ENCODE measurements at regions not wholly inside any gene's neighbourhood (a gene's known extent, or its start where the extent isn't known, plus 50 kb on each side); places are given as distances from the start of the nearest gene placed in this dataset.
"Not testable (repeated sequence)": the region's sequence is repeated elsewhere in the genome, so short reads cannot be mapped to it uniquely, and the experiment has no call there.

DNA sequence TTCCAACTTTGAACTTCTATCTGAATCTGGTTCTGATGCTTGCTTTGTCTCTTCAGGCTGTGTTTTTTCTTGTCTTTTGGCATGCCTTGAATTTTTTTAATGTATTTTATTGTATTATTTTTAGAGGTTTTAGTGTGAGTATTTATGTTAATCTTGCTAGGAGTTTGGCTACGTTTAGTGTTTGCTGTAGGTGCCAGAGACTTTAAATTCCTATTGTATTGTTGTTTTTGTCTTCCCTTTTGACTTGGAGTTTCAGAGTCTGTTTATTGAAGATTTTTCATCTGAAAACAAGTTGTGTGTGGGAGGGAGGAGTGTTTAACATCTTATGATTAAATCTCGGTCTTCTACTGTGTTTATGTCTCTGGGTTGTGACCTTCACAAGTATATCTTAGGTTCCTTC lies 956.8 kb downstream of the TLE1 start:
- DNase-seq (ENCODE audit: low read depth) = no peak

DNA sequence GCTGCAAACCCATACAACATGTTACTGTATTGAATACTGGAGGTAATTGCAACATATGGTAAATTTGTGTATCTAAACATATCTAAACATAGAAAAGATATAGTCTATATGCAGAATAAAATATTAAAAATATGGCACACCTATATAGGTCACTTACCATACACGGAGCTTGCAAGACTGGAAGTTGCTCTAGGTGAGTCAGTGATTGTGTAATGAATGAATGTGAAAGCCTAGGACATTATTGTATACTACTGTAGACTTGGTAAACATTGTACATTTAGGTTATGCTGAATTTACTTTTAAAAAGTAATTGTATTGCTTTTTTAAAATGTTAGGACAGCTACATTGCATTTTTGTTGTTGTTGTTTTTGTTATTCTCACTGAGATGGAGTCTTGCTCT lies 968.8 kb downstream of the TLE1 start:
- no peak for DNase-seq (ENCODE audit: low read depth)

GRCh38 chr9:80707120-80707519 lies 982.2 kb downstream of the TLE1 start:
- no peak for DNase-seq (ENCODE audit: low read depth)

DNA sequence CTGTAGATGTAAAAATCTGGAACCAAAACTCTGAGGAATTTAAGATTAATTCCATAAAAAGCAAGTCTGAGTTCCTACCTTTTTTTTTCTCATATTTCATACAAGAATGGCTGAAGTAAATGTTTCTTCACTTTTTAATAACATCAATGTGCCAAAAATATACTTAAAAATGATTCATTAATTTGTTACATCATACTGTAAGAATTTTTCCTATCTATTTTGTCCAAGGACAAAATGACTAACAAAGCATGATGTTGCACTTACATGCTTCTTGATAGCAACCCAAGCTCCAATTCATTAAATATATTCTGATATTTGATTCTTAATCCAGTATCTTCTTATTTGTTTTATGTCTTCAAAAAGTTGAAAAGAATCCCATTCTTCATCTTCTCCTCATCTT lies 988.3 kb downstream of the TLE1 start:
- DNase-seq (ENCODE audit: low read depth) = no peak

GRCh38 chr9:80699511-80699998 lies 989.8 kb downstream of the TLE1 start:
- no peak for DNase-seq (ENCODE audit: low read depth)

DNA sequence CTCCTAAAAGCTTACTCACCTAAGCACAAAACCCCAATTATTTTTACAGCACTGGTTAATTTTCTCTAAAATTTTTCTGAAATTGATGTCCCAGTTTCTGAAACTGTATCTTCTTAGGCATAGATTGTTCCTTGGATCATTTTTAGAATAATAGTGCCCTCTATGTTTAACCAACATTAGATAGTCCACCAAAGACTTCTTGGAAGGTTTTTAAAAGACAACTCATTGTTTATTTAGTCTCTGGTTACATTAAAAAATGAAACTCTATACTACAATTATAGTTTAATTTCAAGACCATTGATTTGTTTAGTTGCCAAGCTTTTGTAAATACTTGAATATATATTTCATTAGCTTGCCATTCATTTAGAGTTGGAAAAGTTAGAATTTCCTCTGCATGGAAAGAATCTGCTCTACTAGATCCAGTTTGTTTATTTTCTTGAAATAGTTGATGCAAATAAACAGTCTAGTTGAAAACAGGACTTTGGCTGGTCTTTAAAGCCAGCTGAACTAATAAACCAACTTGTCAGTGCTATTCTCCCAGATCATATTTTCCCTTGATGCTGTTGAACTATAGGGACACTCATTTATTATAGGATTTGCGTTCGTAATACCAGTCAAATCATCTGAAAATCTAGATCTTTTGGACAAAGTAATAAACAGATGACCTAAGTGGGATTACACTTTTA lies 990.5 kb downstream of the TLE1 start:
- DNase-seq (ENCODE audit: low read depth) = no peak

DNA sequence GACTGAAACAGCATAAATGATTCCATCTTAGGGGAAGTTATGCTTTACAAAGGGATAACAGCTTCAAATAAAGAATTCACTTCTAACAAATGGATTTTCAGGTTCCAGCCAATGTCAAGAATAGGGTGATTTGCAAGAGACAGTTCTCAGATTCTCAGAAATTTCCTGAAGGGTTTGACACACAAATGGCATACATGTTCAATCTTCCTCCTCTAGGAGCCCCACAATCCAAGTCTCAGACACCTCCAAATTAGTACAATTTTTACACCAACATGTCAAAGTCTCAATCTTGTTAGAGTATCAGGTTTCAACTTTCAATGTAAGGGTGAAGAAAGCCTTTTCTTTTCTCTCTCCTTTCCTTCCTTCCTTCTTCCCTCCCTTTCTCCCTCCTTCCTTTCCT lies 996.6 kb downstream of the TLE1 start:
- no peak for DNase-seq (ENCODE audit: low read depth)

- DNase-seq (ENCODE audit: low read depth) = no peak
Measured at GRCh38 chr9:80691229-80691628, 998.1 kb downstream of the TLE1 start.

DNA sequence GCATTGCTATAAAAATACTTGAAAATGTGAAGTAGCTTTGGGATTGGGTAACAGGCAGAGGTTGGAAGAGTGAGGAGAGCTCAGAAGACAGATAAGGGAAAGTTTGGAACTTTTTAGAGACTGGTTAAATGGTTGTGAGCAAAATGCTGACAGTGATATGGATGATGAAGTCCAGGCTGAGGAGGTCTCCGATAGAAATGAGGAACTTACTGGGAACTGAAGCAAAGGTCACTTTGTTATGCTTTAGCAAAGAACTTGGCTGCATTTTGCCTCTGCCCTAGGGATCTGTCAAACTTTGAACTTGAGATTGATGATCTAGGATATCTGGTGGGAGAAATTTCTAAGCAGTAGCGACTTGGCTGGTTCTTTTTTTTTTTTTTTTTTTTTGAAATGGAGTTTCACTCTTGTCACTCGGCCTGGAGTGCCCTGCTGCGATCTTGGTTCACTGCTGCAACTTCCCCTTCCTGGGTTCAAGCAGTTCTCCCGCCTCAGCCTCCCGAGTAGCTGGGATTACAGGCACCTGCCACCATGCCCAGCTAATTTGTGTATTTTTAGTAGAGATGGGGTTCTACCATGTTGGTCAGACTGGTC lies 998.9 kb downstream of the TLE1 start:
- no peak for DNase-seq (ENCODE audit: low read depth)

DNA sequence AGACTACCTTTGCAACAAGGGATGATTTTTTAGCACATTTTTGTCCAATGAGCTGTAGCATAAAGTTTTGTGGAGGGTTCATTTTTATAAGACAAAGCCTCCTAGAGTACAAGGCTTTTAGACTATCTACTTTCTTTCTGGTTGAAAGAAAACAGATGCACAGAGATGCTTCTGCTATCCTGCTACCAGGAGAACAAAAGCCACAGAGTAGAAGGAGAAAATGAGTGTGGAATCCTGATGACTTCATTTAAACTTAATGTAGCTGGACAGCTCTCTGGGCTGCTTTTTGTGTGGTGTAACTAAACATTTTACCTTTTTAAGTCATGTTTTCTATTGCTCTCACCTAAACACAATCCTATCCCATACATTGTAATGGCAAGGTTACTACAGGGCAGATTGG lies 1009.4 kb downstream of the TLE1 start:
- no peak for DNase-seq (ENCODE audit: low read depth)

- DNase-seq (ENCODE audit: low read depth) = no peak
Measured at GRCh38 chr9:80678906-80679305, 1010.4 kb downstream of the TLE1 start.

DNA sequence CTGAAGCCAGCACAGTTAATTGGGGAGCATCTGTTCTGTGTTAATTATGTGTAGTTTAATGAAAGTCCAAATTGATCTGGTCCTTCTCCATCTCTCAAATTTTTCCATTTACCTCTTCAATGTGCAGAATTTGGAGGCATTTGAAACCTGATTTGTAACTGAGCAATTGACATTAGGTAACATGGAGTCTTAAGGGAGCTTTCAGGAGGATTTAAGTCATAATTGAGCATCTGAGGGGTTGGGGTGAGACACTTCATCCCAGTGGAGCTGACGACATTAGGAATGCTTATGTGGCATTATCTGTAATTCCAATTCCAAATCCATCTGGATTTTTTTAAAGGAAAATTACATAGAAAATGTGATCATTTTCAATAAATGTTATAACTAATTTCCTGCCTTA lies 1015.9 kb downstream of the TLE1 start:
- DNase-seq (ENCODE audit: low read depth) = no peak

DNA sequence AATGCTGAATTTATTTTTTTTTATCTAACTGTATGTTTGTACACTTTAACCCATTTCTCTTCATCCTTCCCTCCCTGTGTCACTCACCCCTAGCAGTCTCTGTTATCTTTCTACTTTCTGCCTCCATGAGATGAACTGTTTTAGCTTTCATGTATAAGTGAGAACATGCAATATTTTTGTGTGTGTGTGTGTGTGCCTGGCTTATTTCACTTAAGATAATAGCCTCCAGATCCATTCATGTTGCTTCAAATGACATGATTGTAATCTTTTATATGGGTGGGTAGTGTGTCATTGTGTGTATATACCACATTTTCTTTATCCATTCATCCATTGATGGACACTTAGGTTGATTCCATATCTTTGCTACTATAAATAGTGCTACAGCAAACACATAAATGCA lies 1023.9 kb downstream of the TLE1 start:
- no peak for DNase-seq (ENCODE audit: low read depth)

GRCh38 chr9:80664327-80665210 lies 1024.8 kb downstream of the TLE1 start:
- no peak for DNase-seq (ENCODE audit: low read depth)

GRCh38 chr9:80659751-80660150 lies 1029.6 kb downstream of the TLE1 start:
- not testable (repeated sequence) for DNase-seq (ENCODE audit: low read depth)

DNA sequence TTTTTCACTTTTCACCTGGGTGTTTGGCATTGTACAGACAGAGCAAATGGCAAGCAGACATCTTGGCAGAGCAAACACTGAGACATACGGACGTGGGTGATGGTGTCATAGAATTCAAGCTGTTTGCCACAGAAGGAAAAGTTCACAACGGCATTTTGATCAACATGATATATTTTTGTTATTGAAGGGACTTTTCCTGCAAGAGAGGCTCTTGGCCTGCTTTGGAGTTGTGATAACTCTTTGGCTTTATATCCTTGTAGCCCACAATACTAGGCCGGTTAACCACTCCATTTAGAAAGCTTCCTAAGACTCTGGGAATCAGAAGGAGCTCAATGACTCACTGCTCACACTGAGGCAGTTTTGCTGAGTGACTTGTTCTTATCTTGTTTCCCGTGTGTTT lies 1038.3 kb downstream of the TLE1 start:
- no peak for DNase-seq (ENCODE audit: low read depth)

- no peak for DNase-seq (ENCODE audit: low read depth)
Measured at GRCh38 chr9:80649496-80649895, 1039.9 kb downstream of the TLE1 start.

DNA sequence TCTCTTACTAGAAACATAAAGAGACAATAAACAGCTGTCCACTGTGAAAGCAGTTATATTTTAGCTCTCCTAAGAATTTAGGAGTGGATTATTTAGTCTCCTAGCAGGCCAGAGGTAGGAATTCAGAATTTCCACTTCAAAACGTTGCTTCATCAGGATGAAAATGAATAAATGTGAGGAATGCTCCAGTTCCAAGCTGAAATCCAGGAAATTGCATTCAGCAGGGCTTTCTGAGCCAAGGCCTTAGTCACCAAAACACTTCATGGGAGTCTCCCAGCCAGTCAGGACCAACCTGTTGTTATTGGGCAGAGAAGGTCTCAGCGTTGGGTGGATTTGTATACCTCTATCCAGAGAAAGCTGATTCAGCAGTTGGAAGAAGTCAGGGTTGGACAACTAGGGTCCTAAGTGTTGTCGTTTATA lies 1040.3 kb downstream of the TLE1 start:
- DNase-seq (ENCODE audit: low read depth) = no peak

GRCh38 chr9:80648336-80648735 lies 1041.0 kb downstream of the TLE1 start:
- DNase-seq (ENCODE audit: low read depth) = no peak

- no peak for DNase-seq (ENCODE audit: low read depth)
Measured at GRCh38 chr9:80646211-80646610, 1043.1 kb downstream of the TLE1 start.

DNA sequence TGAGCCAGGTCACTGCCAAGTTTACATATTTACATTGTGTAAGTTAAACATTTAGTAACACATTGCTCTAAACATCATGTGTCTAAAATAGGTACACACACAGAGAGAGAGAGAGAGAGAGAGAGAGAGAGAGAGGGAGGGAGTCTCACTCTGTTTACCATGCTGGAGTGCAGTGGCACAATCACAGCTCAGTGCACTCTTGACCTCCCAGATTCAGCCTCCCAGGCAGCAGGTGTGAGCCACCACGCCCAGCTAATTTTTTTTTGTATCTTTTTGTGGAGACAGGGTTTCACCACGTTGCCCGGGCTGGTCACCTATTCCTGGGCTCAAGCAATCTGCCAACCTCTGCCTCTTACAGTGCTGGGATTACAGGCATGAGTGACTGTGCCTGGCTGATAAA lies 1045.3 kb downstream of the TLE1 start:
- DNase-seq (ENCODE audit: low read depth) = no peak

GRCh38 chr9:80635065-80635464 lies 1054.3 kb downstream of the TLE1 start:
- no peak for DNase-seq (ENCODE audit: low read depth)

- DNase-seq (ENCODE audit: low read depth) = no peak
Measured at GRCh38 chr9:80632041-80632440, 1057.3 kb downstream of the TLE1 start.
